Activated B cell treated with CpG ODN at 0.5 μM for 24 hours (primary cell): ENCODE measurements at regions not wholly inside any gene's neighbourhood (a gene's known extent, or its start where the extent isn't known, plus 50 kb on each side); places are given as distances from the start of the nearest gene placed in this dataset.

Source experiments
- ATAC-seq: fragments of 200-7000 bp; cut with Tn5 transposase; one replicate; pipeline ENCODE4 v1.10.0; 2021; ENCODE audit warnings: low read depth, mild to moderate bottlenecking, moderate library complexity
- CTCF ChIA-PET: fragments of 350-600 bp; sonication (Branson Sonifier 250); formaldehyde crosslinking; loops from one replicate; lab custom pipeline; 2021; ENCODE audit warnings: antibody characterized with exemption; lab: Charles Lee
- POLR2A ChIA-PET: fragments of 350-600 bp; sonication (Branson Sonifier 250); formaldehyde crosslinking; loops from one replicate; lab custom pipeline; 2021; ENCODE audit warnings: antibody characterized with exemption; lab: Charles Lee
- DNase-seq: peaks from one replicate; pipeline ENCODE4 v3.0.0; 2022
- H3K27ac Mint-ChIP-seq: one replicate; pipeline ENCODE4 v1.8.0; 2020; ENCODE audit warnings: mixed read lengths
- H3K27me3 Mint-ChIP-seq: one replicate; pipeline ENCODE4 v1.8.0; 2021; ENCODE audit warnings: mixed read lengths
- H3K36me3 Mint-ChIP-seq: one replicate; pipeline ENCODE4 v1.8.0; 2021; ENCODE audit warnings: low read depth, mixed read lengths
- H3K4me1 Mint-ChIP-seq: one replicate; pipeline ENCODE4 v1.8.0; 2021; ENCODE audit warnings: mixed read lengths
- H3K4me3 Mint-ChIP-seq: one replicate; pipeline ENCODE4 v1.8.0; 2020; ENCODE audit warnings: mild to moderate bottlenecking, mixed read lengths
- H3K9me3 Mint-ChIP-seq: one replicate; pipeline ENCODE4 v1.8.0; 2020; ENCODE audit warnings: mixed read lengths
- CTCF ChIP-seq: fragments of 200-600 bp; IDR thresholded peaks from one replicate; pipeline ENCODE4 v1.8.0; 2022; ENCODE audit warnings: antibody characterized with exemption, mild to moderate bottlenecking
- intact Hi-C: fragments of 100-400 bp; cut with micrococcal nuclease; formaldehyde crosslinking; loops from one replicate; pipeline ENCODE4 v1.15.1; 2024

- intact Hi-C loops, result no loop called here
- ChIA-PET CTCF (no interaction called here), POLR2A (no interaction called here)
- no peaks in the 10 kb centered on the region for H3K36me3 Mint-ChIP-seq
- H3K9me3 Mint-ChIP-seq, result peaks cover 2% of the 10 kb centered on the region
- H3K27ac Mint-ChIP-seq, result no peak overlapping the region
- ATAC-seq (no peak), DNase-seq (no peak)
- no peaks in the 10 kb centered on the region for H3K4me1 Mint-ChIP-seq
- TF ChIP-seq CTCF, result no peak
- H3K4me3 Mint-ChIP-seq, result no peak overlapping the region
- H3K27me3 Mint-ChIP-seq, result peaks cover 12% of the 10 kb centered on the region
These were observed 1350.5 kb downstream of the BRD1 start for GRCh38 chr22:48477031-48477721.

- Mint-ChIP-seq H3K4me3 (no peak overlapping the region), H3K27ac (no peak overlapping the region), H3K27me3 (peaks cover 11% of the 10 kb centered on the region), H3K9me3 (peaks cover 3% of the 10 kb centered on the region), H3K4me1 (no peaks in the 10 kb centered on the region), H3K36me3 (no peaks in the 10 kb centered on the region)
- CTCF ChIA-PET, result no interaction called here
- no peak for TF ChIP-seq CTCF
- ATAC-seq (no peak), DNase-seq (no peak)
- intact Hi-C loops, result no loop called here
- POLR2A ChIA-PET, result no interaction called here
These were observed 1351.1 kb downstream of the BRD1 start for GRCh38 chr22:48476577-48476976.

GRCh38 chr22:48475661-48476345 lies 1351.9 kb downstream of the BRD1 start:
- Mint-ChIP-seq H3K36me3 (no peaks in the 10 kb centered on the region), H3K27me3 (peaks cover 11% of the 10 kb centered on the region), H3K4me3 (no peak overlapping the region), H3K27ac (no peak overlapping the region), H3K4me1 (no peaks in the 10 kb centered on the region), H3K9me3 (peaks cover 3% of the 10 kb centered on the region)
- ChIA-PET POLR2A (no interaction called here), CTCF (no interaction called here)
- no peak for TF ChIP-seq CTCF
- DNase-seq (no peak), ATAC-seq (no peak)
- intact Hi-C loops, result no loop called here

GRCh38 chr22:48474881-48475280 lies 1352.8 kb downstream of the BRD1 start:
- ChIA-PET CTCF (no interaction called here), POLR2A (no interaction called here)
- no peak for DNase-seq
- Mint-ChIP-seq H3K27ac (no peak overlapping the region), H3K36me3 (no peaks in the 10 kb centered on the region), H3K27me3 (peaks cover 11% of the 10 kb centered on the region), H3K9me3 (peaks cover 3% of the 10 kb centered on the region), H3K4me3 (no peak overlapping the region), H3K4me1 (no peaks in the 10 kb centered on the region)
- no peak for ATAC-seq
- intact Hi-C loops, result no loop called here
- TF ChIP-seq CTCF, result no peak

- intact Hi-C loops, result no loop called here
- DNase-seq, result no peak
- peaks cover 11% of the 10 kb centered on the region for H3K27me3 Mint-ChIP-seq
- ChIA-PET POLR2A (no interaction called here), CTCF (no interaction called here)
- TF ChIP-seq CTCF, result no peak
- H3K36me3 Mint-ChIP-seq, result no peaks in the 10 kb centered on the region
- ATAC-seq, result no peak
- H3K4me1 Mint-ChIP-seq, result no peaks in the 10 kb centered on the region
- peaks cover 3% of the 10 kb centered on the region for H3K9me3 Mint-ChIP-seq
- no peak overlapping the region for H3K27ac Mint-ChIP-seq
- no peak overlapping the region for H3K4me3 Mint-ChIP-seq
These were observed 1354.5 kb downstream of the BRD1 start for GRCh38 chr22:48473202-48473601.
